Astrocyte (in vitro differentiated cells and primary cell): ENCODE measurements at regions not wholly inside any gene's neighbourhood (a gene's known extent, or its start where the extent isn't known, plus 50 kb on each side); places are given as distances from the start of the nearest gene placed in this dataset.

Source experiments
- CTCF ChIP-seq: IDR thresholded peaks from 2 replicates; pipeline ENCODE4 v1.5.1; 2011; ENCODE audit warnings: low read depth, mild to moderate bottlenecking, inconsistent platforms, low read length, moderate library complexity; ENCODE audit not compliant: insufficient read depth
- EZH2 ChIP-seq: IDR thresholded peaks from 2 replicates; pipeline ENCODE4 v1.6.1; 2012; ENCODE audit warnings: mild to moderate bottlenecking, low read length, inconsistent platforms; ENCODE audit not compliant: insufficient read depth

GRCh38 chr7:370259-370625, 80.3 kb downstream of the FOXL3 start:
- TF ChIP-seq CTCF (no peak), EZH2 (no peak)
